A549 (cell line): ENCODE measurements at regions not wholly inside any gene's neighbourhood (a gene's known extent, or its start where the extent isn't known, plus 50 kb on each side); places are given as distances from the start of the nearest gene placed in this dataset.

Experiments
- ATAC-seq, 2 experiments: fragments of 200-7000 bp in 1 of 2; fragments of >200 bp in 1 of 2; cut with Nextera tagmentation in 1 of 2; cut with Tn5 transposase in 1 of 2; 3 replicates each; pipeline versions ENCODE4 v1.8.0 to v1.9.1; 2018 to 2020; ENCODE audit warnings: mild to moderate bottlenecking in 1 of 2, moderate library complexity in 1 of 2
- CTCF ChIA-PET: fragments of 300-600 bp; sonication (Branson Sonifier 250); formaldehyde crosslinking; extraction: SDS; loops from one replicate; lab custom pipeline; 2021; ENCODE audit warnings: antibody characterized with exemption, inconsistent platforms; lab: Yijun Ruan, JAX
- POLR2A ChIA-PET: fragments of 350-600 bp; formaldehyde crosslinking; extraction: SDS; loops from one replicate; lab custom pipeline; 2021; ENCODE audit warnings: antibody characterized with exemption, inconsistent platforms; lab: Yijun Ruan, JAX
- DNase-seq, 2 experiments: peaks; one replicate each; pipeline versions ENCODE4 v3.0.0 to v3.0.0-alpha.2; 2011 to 2016; ENCODE audit warnings: low read depth in 1 of 2, low spot score in 1 of 2
- FAIRE-seq: peaks from 2 replicates; lab custom pipeline; 2011; peaks lifted over from hg19 to GRCh38; lab: Jason Lieb, UNC
- H3K27ac ChIP-seq, 2 experiments: fragments of >200 bp; sonication (Bioruptor Twin); formaldehyde crosslinking; 3 replicates each; pipeline ENCODE4 v1.5.1; 2016 to 2017
- H3K4me1 ChIP-seq: fragments of >200 bp; sonication (Bioruptor Twin); formaldehyde crosslinking; 3 replicates; pipeline ENCODE4 v1.6.1; 2016
- H3K4me2 ChIP-seq: fragments of >200 bp; sonication (Bioruptor Twin); formaldehyde crosslinking; 3 replicates; pipeline ENCODE4 v1.6.1; 2016
- H3K4me3 ChIP-seq: fragments of >200 bp; sonication (Bioruptor Twin); formaldehyde crosslinking; 3 replicates; pipeline ENCODE4 v1.5.1; 2016
- H3K9me3 ChIP-seq: fragments of >200 bp; sonication (Bioruptor Twin); formaldehyde crosslinking; 3 replicates; pipeline ENCODE4 v1.6.1; 2016
- CBX2 ChIP-seq: fragments of 200-600 bp; sonication (generic); IDR thresholded peaks from 2 replicates; pipeline ENCODE4 v1.6.1; 2016; ENCODE audit warnings: low read depth, mild to moderate bottlenecking, borderline replicate concordance
- CHD4 ChIP-seq: fragments of 200-600 bp; sonication (generic); IDR thresholded peaks from 2 replicates; pipeline ENCODE4 v1.6.1; 2016; ENCODE audit warnings: antibody characterized with exemption, mild to moderate bottlenecking, borderline replicate concordance
- EHMT2 ChIP-seq: fragments of 200-600 bp; sonication (generic); IDR thresholded peaks from 2 replicates; pipeline ENCODE4 v1.6.1; 2016; ENCODE audit warnings: antibody characterized with exemption, low read depth, mild to moderate bottlenecking, moderate library complexity
- EP300 ChIP-seq, 2 experiments: fragments of >200 bp; sonication (Bioruptor Twin); formaldehyde crosslinking; IDR thresholded peaks; 2 replicates in 1 of 2; 3 replicates in 1 of 2; pipeline ENCODE4 v1.6.1; 2016 to 2017
- GATA3 ChIP-seq: IDR thresholded peaks from 2 replicates; pipeline ENCODE4 v1.6.1; 2012; ENCODE audit warnings: borderline replicate concordance
- HOXA7 ChIP-seq: fragments of 250-450 bp; sonication (Bioruptor Pico); IDR thresholded peaks from 2 replicates; pipeline ENCODE4 v1.5.0; 2020; ENCODE audit warnings: mild to moderate bottlenecking, moderate library complexity
- HOXB13 ChIP-seq: fragments of 250-450 bp; sonication (Bioruptor Pico); IDR thresholded peaks from 2 replicates; pipeline ENCODE4 v1.5.0; 2020; ENCODE audit warnings: low read depth, mild to moderate bottlenecking, moderate library complexity
- HOXB5 ChIP-seq: fragments of 250-450 bp; sonication (Bioruptor Pico); IDR thresholded peaks from 2 replicates; pipeline ENCODE4 v1.5.0; 2020; ENCODE audit warnings: mild to moderate bottlenecking, moderate library complexity
- KDM1A ChIP-seq: fragments of 200-600 bp; sonication (generic); IDR thresholded peaks from 2 replicates; pipeline ENCODE4 v1.6.1; 2016; ENCODE audit warnings: low read depth, mild to moderate bottlenecking
- KDM5A ChIP-seq: fragments of 200-600 bp; sonication (generic); IDR thresholded peaks from 2 replicates; pipeline ENCODE4 v1.6.1; 2016; ENCODE audit warnings: antibody characterized with exemption, mild to moderate bottlenecking
- MAFK ChIP-seq: fragments of 450-650 bp; IDR thresholded peaks from 2 replicates; pipeline ENCODE4 v1.6.1; 2014; ENCODE audit not compliant: partially characterized antibody
- POLR2AphosphoS2 ChIP-seq: conservative IDR thresholded peaks from 2 replicates; pipeline ENCODE4 v1.6.1; 2012; ENCODE audit warnings: low read length, improper control_type of control experiment, inconsistent platforms
- RAD21 ChIP-seq, 2 experiments: fragments of >200 bp in 1 of 2; sonication (Bioruptor Twin) in 1 of 2; formaldehyde crosslinking in 1 of 2; IDR thresholded peaks in 1 of 2; conservative IDR thresholded peaks in 1 of 2; 2 replicates in 1 of 2; 3 replicates in 1 of 2; pipeline ENCODE4 v1.6.1; 2012 to 2018; ENCODE audit warnings: inconsistent platforms in 1 of 2
- RARB ChIP-seq: fragments of 250-450 bp; sonication (Bioruptor Pico); IDR thresholded peaks from 2 replicates; pipeline ENCODE4 v1.8.0; 2021; ENCODE audit warnings: mild to moderate bottlenecking, moderate library complexity
- RNF2 ChIP-seq: fragments of 200-600 bp; sonication (generic); IDR thresholded peaks from 2 replicates; pipeline ENCODE4 v1.6.1; 2016; ENCODE audit warnings: low read depth, mild to moderate bottlenecking, antibody characterized with exemption, moderate library complexity, borderline replicate concordance
- SREBF2 ChIP-seq: fragments of 450-650 bp; IDR thresholded peaks from 2 replicates; pipeline ENCODE4 v1.6.1; 2014; ENCODE audit warnings: mild to moderate bottlenecking, moderate library complexity
- TFCP2L1 ChIP-seq: fragments of 250-450 bp; sonication (Bioruptor Pico); IDR thresholded peaks from 2 replicates; pipeline ENCODE4 v1.5.0; 2021; ENCODE audit warnings: mild to moderate bottlenecking
- WGBS: methylation state at CpG from one replicate; pipeline ENCODE4 v1.1.6; 2017; ENCODE audit errors: missing lambda C conversion rate; 5-methylcytosine and 5-hydroxymethylcytosine counted together
- TF ChIP-seq, protein P1 (sequence below): fragments of >200 bp; sonication (Bioruptor Twin); formaldehyde crosslinking; IDR thresholded peaks from 2 replicates; pipeline ENCODE4 v1.6.1; 2016
- TF ChIP-seq, protein P2 (sequence below): fragments of 150-350 bp; IDR thresholded peaks from 2 replicates; pipeline ENCODE4 v1.6.1; 2014; ENCODE audit warnings: low read depth, mild to moderate bottlenecking, low read length
- TF ChIP-seq, protein P3 (sequence below): fragments of 450-650 bp; IDR thresholded peaks from 2 replicates; pipeline ENCODE4 v1.6.1; 2014; ENCODE audit warnings: antibody characterized with exemption
- TF ChIP-seq, protein P4 (sequence below): IDR thresholded peaks from 2 replicates; pipeline ENCODE4 v1.6.1; 2012
- TF ChIP-seq, protein P5 (sequence below): fragments of >200 bp; sonication (Bioruptor Twin); formaldehyde crosslinking; IDR thresholded peaks from 3 replicates; pipeline ENCODE4 v1.6.1; 2016

DNA sequence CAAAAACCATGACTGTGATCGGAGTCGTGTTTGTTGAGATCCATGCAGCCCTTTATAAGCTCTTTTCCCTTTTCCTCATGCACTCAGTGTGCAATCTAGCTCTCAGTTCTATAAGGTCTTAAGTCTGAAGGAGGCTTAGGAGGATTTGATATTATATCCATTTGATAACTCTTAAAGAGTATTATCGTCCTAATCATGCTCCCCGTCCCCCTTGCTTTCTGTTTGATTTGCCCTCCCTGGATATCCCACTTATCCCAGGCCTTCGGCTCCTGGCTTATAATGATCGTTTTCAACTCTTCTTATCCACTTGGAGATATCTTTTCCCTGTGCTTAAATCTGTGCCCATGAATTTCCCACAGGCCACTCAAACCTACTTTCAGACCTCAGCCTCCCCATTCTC, 1917.7 kb upstream of the PIK3C3 start:
- no peak for TF ChIP-seq RARB (CRISPR knock-in tag)
- TF ChIP-seq MAFK: no peak
- no peak for TF ChIP-seq HOXB13 (CRISPR knock-in tag)
- TF ChIP-seq, protein P1, sequence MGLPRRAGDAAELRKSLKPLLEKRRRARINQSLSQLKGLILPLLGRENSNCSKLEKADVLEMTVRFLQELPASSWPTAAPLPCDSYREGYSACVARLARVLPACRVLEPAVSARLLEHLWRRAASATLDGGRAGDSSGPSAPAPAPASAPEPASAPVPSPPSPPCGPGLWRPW: no peak
- TF ChIP-seq CHD4: no peak
- no peak for TF ChIP-seq KDM5A
- no peak for TF ChIP-seq GATA3
- TF ChIP-seq KDM1A: no peak
- no peak for TF ChIP-seq SREBF2
- no peak for TF ChIP-seq HOXA7 (CRISPR knock-in tag)
- TF ChIP-seq, protein P2, sequence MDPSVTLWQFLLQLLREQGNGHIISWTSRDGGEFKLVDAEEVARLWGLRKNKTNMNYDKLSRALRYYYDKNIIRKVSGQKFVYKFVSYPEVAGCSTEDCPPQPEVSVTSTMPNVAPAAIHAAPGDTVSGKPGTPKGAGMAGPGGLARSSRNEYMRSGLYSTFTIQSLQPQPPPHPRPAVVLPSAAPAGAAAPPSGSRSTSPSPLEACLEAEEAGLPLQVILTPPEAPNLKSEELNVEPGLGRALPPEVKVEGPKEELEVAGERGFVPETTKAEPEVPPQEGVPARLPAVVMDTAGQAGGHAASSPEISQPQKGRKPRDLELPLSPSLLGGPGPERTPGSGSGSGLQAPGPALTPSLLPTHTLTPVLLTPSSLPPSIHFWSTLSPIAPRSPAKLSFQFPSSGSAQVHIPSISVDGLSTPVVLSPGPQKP: no peak
- TF ChIP-seq RAD21 (conservative IDR thresholded peaks at IDR 0.05 in 1 of 2, IDR thresholded peaks at IDR 0.05 in 1 of 2): no peak
- TF ChIP-seq, protein P3, sequence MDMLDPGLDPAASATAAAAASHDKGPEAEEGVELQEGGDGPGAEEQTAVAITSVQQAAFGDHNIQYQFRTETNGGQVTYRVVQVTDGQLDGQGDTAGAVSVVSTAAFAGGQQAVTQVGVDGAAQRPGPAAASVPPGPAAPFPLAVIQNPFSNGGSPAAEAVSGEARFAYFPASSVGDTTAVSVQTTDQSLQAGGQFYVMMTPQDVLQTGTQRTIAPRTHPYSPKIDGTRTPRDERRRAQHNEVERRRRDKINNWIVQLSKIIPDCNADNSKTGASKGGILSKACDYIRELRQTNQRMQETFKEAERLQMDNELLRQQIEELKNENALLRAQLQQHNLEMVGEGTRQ: no peak
- TF ChIP-seq EHMT2: no peak
- no peak for TF ChIP-seq CBX2
- TF ChIP-seq, protein P4, sequence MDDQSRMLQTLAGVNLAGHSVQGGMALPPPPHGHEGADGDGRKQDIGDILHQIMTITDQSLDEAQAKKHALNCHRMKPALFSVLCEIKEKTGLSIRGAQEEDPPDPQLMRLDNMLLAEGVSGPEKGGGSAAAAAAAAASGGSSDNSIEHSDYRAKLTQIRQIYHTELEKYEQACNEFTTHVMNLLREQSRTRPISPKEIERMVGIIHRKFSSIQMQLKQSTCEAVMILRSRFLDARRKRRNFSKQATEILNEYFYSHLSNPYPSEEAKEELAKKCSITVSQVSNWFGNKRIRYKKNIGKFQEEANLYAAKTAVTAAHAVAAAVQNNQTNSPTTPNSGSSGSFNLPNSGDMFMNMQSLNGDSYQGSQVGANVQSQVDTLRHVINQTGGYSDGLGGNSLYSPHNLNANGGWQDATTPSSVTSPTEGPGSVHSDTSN: no peak
- no peak for TF ChIP-seq RNF2
- TF ChIP-seq, protein P5, sequence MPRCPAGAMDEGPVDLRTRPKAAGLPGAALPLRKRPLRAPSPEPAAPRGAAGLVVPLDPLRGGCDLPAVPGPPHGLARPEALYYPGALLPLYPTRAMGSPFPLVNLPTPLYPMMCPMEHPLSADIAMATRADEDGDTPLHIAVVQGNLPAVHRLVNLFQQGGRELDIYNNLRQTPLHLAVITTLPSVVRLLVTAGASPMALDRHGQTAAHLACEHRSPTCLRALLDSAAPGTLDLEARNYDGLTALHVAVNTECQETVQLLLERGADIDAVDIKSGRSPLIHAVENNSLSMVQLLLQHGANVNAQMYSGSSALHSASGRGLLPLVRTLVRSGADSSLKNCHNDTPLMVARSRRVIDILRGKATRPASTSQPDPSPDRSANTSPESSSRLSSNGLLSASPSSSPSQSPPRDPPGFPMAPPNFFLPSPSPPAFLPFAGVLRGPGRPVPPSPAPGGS: no peak
- no peaks in the 10 kb centered on the region for H3K4me1 ChIP-seq
- no peak for DNase-seq
- 10% methylated on average over 6 of the region's 6 CpGs for WGBS
- H3K4me3 ChIP-seq: no peak overlapping the region
- no peak overlapping the region for H3K4me2 ChIP-seq
- ChIA-PET POLR2A (no interaction called here), CTCF (no interaction called here)
- FAIRE-seq: no peak
- H3K27ac ChIP-seq: no peak overlapping the region
- H3K9me3 ChIP-seq: no peaks in the 10 kb centered on the region
- no peak for ATAC-seq

DNA sequence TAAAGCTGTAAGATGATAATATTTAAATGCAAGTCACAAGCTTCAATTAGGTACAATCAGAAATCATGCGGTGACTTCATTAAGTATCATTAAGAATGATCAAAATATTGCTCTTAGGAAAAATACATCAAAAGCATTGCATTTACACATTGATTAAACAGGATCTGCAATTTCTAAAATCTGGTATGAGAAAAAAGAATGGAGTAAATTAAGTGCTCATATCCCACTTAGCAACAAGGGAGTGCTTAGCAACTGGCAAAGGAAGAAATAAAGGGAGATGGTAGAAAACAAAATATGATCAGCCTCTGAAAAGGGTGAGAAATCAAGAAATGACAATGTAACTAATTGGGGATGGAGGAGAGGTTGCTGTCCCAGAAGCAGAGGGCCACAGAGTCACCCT, 1918.2 kb upstream of the PIK3C3 start:
- Histone ChIP-seq H3K9me3 (no peaks in the 10 kb centered on the region), H3K4me2 (no peak overlapping the region), H3K4me1 (no peaks in the 10 kb centered on the region), H3K4me3 (no peak overlapping the region), H3K27ac (no peak overlapping the region)
- WGBS: 85% methylated on average over 1 of the region's 1 CpG
- FAIRE-seq: no peak
- CTCF ChIA-PET: no interaction called here
- POLR2A ChIA-PET: no interaction called here
- no peak for DNase-seq
- TF ChIP-seq KDM5A (no peak), HOXB5 (no peak), CHD4 (no peak), POLR2AphosphoS2 (no peak), MAFK (no peak), EP300 (IDR thresholded peaks at IDR 0.05) (no peak), KDM1A (no peak), SREBF2 (no peak), TFCP2L1 (CRISPR knock-in tag) (no peak)
- ATAC-seq: no peak
